Gastroesophageal sphincter (tissue), 4 donors: ENCODE measurements at regions not wholly inside any gene's neighbourhood (a gene's known extent, or its start where the extent isn't known, plus 50 kb on each side); places are given as distances from the start of the nearest gene placed in this dataset.

ENCODE experiments used
- ATAC-seq: fragments of 150-250 bp; one replicate; pipeline ENCODE4 v1.9.1; 2016; ENCODE audit warnings: mild to moderate bottlenecking, moderate library complexity
- H3K27ac ChIP-seq, 4 donors: fragments of 200-600 bp; sonication (generic) in 3 of 4; 1 replicate in 3 of 4; 2 replicates in 1 of 4; pipeline ENCODE4 v1.5.1; 2016 to 2019
- H3K27me3 ChIP-seq: fragments of 200-600 bp; sonication (generic); one replicate; pipeline ENCODE4 v1.5.1; 2019
- H3K36me3 ChIP-seq, 2 donors: fragments of 200-600 bp; sonication (generic); one replicate each; pipeline ENCODE4 v1.5.1; 2019; ENCODE audit warnings: control low read depth in 1 of 2
- H3K4me1 ChIP-seq, 3 donors: fragments of 200-600 bp; sonication (generic); 1 replicate in 2 of 3; 2 replicates in 1 of 3; pipeline ENCODE4 v1.5.1; 2016 to 2019; ENCODE audit warnings: control low read depth in 2 of 3
- H3K4me3 ChIP-seq, 2 donors: fragments of 200-600 bp; sonication (generic); one replicate each; pipeline ENCODE4 v1.5.1; 2019; ENCODE audit warnings: mild to moderate bottlenecking in 1 of 2, moderate library complexity in 1 of 2
- H3K9me3 ChIP-seq, 3 donors: fragments of 200-600 bp; sonication (generic); one replicate each; pipeline ENCODE4 v1.5.1; 2017 to 2019; ENCODE audit warnings: control low read depth in 2 of 3
- CTCF ChIP-seq, 4 experiments: fragments of 200-600 bp in 2 of 4; fragments of 450-650 bp in 2 of 4; sonication (generic) in 1 of 4; IDR thresholded peaks; one replicate each; pipeline ENCODE4 v1.5.1; 2017 to 2019; ENCODE audit warnings: antibody characterized with exemption in 4 of 4, mild to moderate bottlenecking in 2 of 4, moderate library complexity in 2 of 4
- EP300 ChIP-seq: sonication (generic); formaldehyde crosslinking; IDR thresholded peaks from one replicate; pipeline ENCODE4 v1.6.1; 2017; ENCODE audit warnings: antibody characterized with exemption, mild to moderate bottlenecking
- POLR2A ChIP-seq, 2 donors: fragments of 450-650 bp; IDR thresholded peaks; one replicate each; pipeline ENCODE4 v1.6.1; 2017; ENCODE audit warnings: antibody characterized with exemption in 2 of 2, mild to moderate bottlenecking in 2 of 2, moderate library complexity in 1 of 2
- POLR2AphosphoS5 ChIP-seq: sonication (generic); formaldehyde crosslinking; IDR thresholded peaks from one replicate; pipeline ENCODE4 v1.6.1; 2017; ENCODE audit warnings: antibody characterized with exemption
- WGBS, 2 donors: methylation state at CpG; one replicate each; pipeline ENCODE4 v1.1.5; 2018; ENCODE audit warnings: low coverage in 1 of 2; 5-methylcytosine and 5-hydroxymethylcytosine counted together

- ATAC-seq, result no peak
- Histone ChIP-seq H3K4me3 (no peak overlapping the region), H3K9me3 (peaks cover 0 to 10% (median 0%) of the 10 kb centered on the region in 3 donors), H3K27ac (no peak overlapping the region), H3K36me3 (no peaks in the 10 kb centered on the region), H3K27me3 (no peaks in the 10 kb centered on the region), H3K4me1 (no peaks in the 10 kb centered on the region)
- WGBS, 2 donors, result 82 to 90% methylated on average over 5 to 8 of the region's 8 CpGs
- TF ChIP-seq EP300 (no peak), CTCF (IDR thresholded peaks at IDR 0.05) (no peak), POLR2A (IDR thresholded peaks at IDR 0.05) (no peak), POLR2AphosphoS5 (no peak)
These were observed 112.7 kb upstream of the CTBP2 start for GRCh38 chr10:125273023-125273422.

- no peaks in the 10 kb centered on the region for H3K4me1 ChIP-seq
- H3K36me3 ChIP-seq, result no peaks in the 10 kb centered on the region
- 83 to 100% methylated on average over 1 of the region's 2 CpGs for WGBS, 2 donors
- ATAC-seq, result no peak
- no peaks in the 10 kb centered on the region for H3K9me3 ChIP-seq
- H3K27me3 ChIP-seq, result no peaks in the 10 kb centered on the region
- TF ChIP-seq POLR2AphosphoS5 (no peak), EP300 (no peak), CTCF (IDR thresholded peaks at IDR 0.05) (no peak), POLR2A (IDR thresholded peaks at IDR 0.05) (no peak)
- H3K4me3 ChIP-seq, result no peak overlapping the region
- no peak overlapping the region for H3K27ac ChIP-seq
These were observed 109.4 kb upstream of the CTBP2 start for GRCh38 chr10:125269716-125270115.

- TF ChIP-seq EP300, result no peak
- TF ChIP-seq CTCF (IDR thresholded peaks at IDR 0.05), result no peak
- no peak for TF ChIP-seq POLR2AphosphoS5
- TF ChIP-seq POLR2A (IDR thresholded peaks at IDR 0.05), result no peak
- H3K9me3 ChIP-seq, result no peaks in the 10 kb centered on the region
- H3K27me3 ChIP-seq, result no peaks in the 10 kb centered on the region
- ATAC-seq, result no peak
- H3K36me3 ChIP-seq, result no peaks in the 10 kb centered on the region
- 69 to 100% methylated on average over 2 to 5 of the region's 13 CpGs for WGBS, 2 donors
- H3K27ac ChIP-seq, result no peak overlapping the region
- H3K4me3 ChIP-seq, result no peak overlapping the region
- no peaks in the 10 kb centered on the region for H3K4me1 ChIP-seq
These were observed 106.6 kb upstream of the CTBP2 start for GRCh38 chr10:125266966-125267365.

- no peak for TF ChIP-seq EP300
- TF ChIP-seq CTCF (IDR thresholded peaks at IDR 0.05), result no peak
- TF ChIP-seq POLR2AphosphoS5, result no peak
- no peak for TF ChIP-seq POLR2A (IDR thresholded peaks at IDR 0.05)
- H3K4me1 ChIP-seq, result no peaks in the 10 kb centered on the region
- no peak overlapping the region for H3K27ac ChIP-seq
- no peak overlapping the region for H3K4me3 ChIP-seq
- WGBS, 2 donors, result 71 to 79% methylated on average over 4 to 9 of the region's 14 CpGs
- H3K27me3 ChIP-seq, result no peaks in the 10 kb centered on the region
- no peak for ATAC-seq
- H3K36me3 ChIP-seq, result no peaks in the 10 kb centered on the region
- H3K9me3 ChIP-seq, result no peaks in the 10 kb centered on the region
These were observed 106.2 kb upstream of the CTBP2 start for GRCh38 chr10:125266541-125266940.

- no peaks in the 10 kb centered on the region for H3K36me3 ChIP-seq
- H3K4me1 ChIP-seq, result no peaks in the 10 kb centered on the region
- 40 to 82% methylated on average over 1 to 3 of the region's 6 CpGs for WGBS, 2 donors
- H3K9me3 ChIP-seq, result no peaks in the 10 kb centered on the region
- no peaks in the 10 kb centered on the region for H3K27me3 ChIP-seq
- H3K27ac ChIP-seq, result no peak overlapping the region
- no peak for ATAC-seq
- TF ChIP-seq POLR2A (IDR thresholded peaks at IDR 0.05) (no peak), EP300 (no peak), POLR2AphosphoS5 (no peak), CTCF (IDR thresholded peaks at IDR 0.05) (no peak)
- no peak overlapping the region for H3K4me3 ChIP-seq
These were observed 105.2 kb upstream of the CTBP2 start for GRCh38 chr10:125265579-125265955.
